Activated T-cell treated with anti-CD3 and anti-CD28 coated beads, Interleukin-2, amount 50 U/mL, for 72 hours (primary cell): ENCODE measurements at regions not wholly inside any gene's neighbourhood (a gene's known extent, or its start where the extent isn't known, plus 50 kb on each side); places are given as distances from the start of the nearest gene placed in this dataset.
"Not testable (repeated sequence)": the region's sequence is repeated elsewhere in the genome, so short reads cannot be mapped to it uniquely, and the experiment has no call there.

Experiments used
- ATAC-seq, 2 donors: fragments of 150-1000 bp; cut with Tn5 transposase; replicated peaks in 1 of 2; 2 replicates each; pipeline ENCODE4 v1.10.0; 2021; ENCODE audit warnings: moderate library complexity in 2 of 2, mild to moderate bottlenecking in 1 of 2
- DNase-seq, 2 donors: peaks; one replicate each; pipeline ENCODE4 v3.0.0; 2021 to 2022; ENCODE audit warnings: mixed read lengths in 1 of 2
- H3K27ac Mint-ChIP-seq: one replicate; pipeline ENCODE4 v1.8.0; 2022; ENCODE audit warnings: mild to moderate bottlenecking, moderate library complexity, mixed read lengths
- H3K27me3 Mint-ChIP-seq: one replicate; pipeline ENCODE4 v1.8.0; 2022; ENCODE audit warnings: low read depth, mixed read lengths
- H3K36me3 Mint-ChIP-seq, 2 donors: one replicate each; pipeline ENCODE4 v1.8.0; 2022; ENCODE audit warnings: mixed read lengths in 2 of 2, mild to moderate bottlenecking in 1 of 2; ENCODE audit not compliant: insufficient read depth in 2 of 2
- H3K4me1 Mint-ChIP-seq: one replicate; pipeline ENCODE4 v1.8.0; 2022; ENCODE audit warnings: low read depth, mixed read lengths
- H3K4me3 Mint-ChIP-seq, 2 donors: one replicate each; pipeline ENCODE4 v1.8.0; 2022; ENCODE audit warnings: mild to moderate bottlenecking in 2 of 2, mixed read lengths in 2 of 2, moderate library complexity in 2 of 2
- H3K9me3 Mint-ChIP-seq, 2 donors: one replicate each; pipeline ENCODE4 v1.8.0; 2022; ENCODE audit warnings: mixed read lengths in 2 of 2

DNA sequence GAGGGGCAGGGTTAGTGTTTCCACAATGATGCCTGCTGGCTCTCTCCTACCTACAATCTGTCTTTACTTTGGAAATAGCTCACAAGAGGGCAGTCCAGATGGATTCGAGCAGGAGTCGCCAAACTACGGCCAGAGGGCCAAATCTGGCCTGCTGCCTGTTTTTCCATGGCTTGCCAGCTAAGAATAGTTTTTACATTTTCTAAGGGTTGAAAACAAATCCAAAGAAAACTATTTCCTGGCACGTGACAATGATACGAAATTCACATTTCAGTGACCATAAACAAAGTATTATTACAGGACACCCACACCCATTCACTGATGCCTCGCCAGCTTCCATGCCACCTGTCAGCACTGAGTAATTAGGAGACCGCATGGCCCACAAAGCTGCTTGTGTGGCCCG, 162.9 kb upstream of the WWC1 start:
- Mint-ChIP-seq H3K27me3 (no peaks in the 10 kb centered on the region), H3K4me1 (peaks cover 13% of the 10 kb centered on the region), H3K4me3 (no peak overlapping the region), H3K36me3 (no peaks in the 10 kb centered on the region), H3K9me3 (peaks cover 0 to 2% of the 10 kb centered on the region in 2 donors), H3K27ac (no peak overlapping the region)
- DNase-seq (no peak), ATAC-seq (no peak)

DNA sequence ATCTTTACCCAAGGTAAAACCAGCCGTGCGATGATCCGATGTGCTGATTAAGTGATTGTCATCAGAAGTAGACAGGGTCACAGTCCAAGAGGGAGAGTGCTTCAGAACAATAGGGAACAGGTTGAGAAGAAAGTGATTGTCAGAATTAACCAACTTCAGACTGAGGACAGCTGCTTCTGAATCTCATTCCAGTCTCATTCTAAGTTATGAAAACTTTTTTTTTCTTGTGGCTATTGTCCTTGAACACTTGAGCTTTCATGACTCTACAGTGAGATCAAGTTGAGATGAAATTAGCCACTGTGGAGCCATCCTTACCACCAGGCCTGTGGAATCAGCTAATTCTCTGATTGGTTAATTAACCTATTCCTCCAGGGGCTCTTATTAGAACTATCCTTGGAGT, 159.9 kb upstream of the WWC1 start:
- H3K4me1 Mint-ChIP-seq: no peaks in the 10 kb centered on the region
- DNase-seq (no peak), ATAC-seq (no peak)
- no peaks in the 10 kb centered on the region for H3K9me3 Mint-ChIP-seq
- no peak overlapping the region for H3K27ac Mint-ChIP-seq
- no peak overlapping the region for H3K4me3 Mint-ChIP-seq
- H3K27me3 Mint-ChIP-seq: no peaks in the 10 kb centered on the region
- H3K36me3 Mint-ChIP-seq: no peaks in the 10 kb centered on the region

DNA sequence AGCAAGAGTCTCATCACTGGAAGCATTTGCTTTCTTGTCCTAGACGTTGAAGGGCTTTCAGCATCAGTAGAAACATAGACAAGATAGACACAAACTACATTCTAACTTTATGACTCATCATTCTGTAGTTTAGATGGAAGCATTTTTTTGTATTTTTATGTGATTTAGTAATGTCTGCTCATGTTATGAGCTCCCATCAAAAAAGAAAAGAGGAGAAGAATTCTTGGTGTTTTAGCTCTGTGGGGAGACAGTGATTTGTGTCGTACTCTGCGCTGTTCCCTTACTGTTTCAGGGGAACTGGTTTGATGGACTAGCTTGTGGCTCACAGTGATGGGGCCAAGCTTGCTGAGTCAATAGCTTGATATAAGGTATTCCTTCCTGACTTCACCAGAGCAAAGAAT, 159.2 kb upstream of the WWC1 start:
- Mint-ChIP-seq H3K27me3 (no peaks in the 10 kb centered on the region), H3K9me3 (no peaks in the 10 kb centered on the region)
- ATAC-seq: no peak

DNA sequence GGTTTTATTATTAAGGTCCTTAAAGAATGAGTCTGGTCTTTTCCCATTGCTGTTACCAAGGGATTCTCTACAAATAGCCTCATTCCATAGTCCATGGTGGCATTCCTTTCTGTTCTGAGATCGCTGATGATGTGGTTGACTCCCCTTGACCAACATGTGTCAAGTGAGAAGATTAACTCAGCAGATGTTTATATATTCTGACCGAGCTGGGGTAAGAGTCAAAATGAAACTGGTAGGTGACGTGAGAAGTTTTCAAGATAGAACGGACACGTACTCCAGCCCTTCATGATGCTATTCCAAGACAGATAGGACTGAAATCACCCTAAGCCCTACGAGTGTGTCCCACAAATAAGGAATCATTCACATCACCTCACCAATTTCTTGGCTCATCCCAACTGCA, 155.5 kb upstream of the WWC1 start:
- H3K4me3 Mint-ChIP-seq: no peak overlapping the region
- H3K27ac Mint-ChIP-seq: no peak overlapping the region
- no peaks in the 10 kb centered on the region for H3K36me3 Mint-ChIP-seq
- H3K27me3 Mint-ChIP-seq: no peaks in the 10 kb centered on the region
- H3K9me3 Mint-ChIP-seq: no peaks in the 10 kb centered on the region
- ATAC-seq (peak in 1 of 2 donors; percentile 72), DNase-seq (no peak)
- H3K4me1 Mint-ChIP-seq: no peaks in the 10 kb centered on the region

More for the DNA sequence above, 159.2 kb upstream of the WWC1 start:
- no peak overlapping the region for H3K4me3 Mint-ChIP-seq
- no peaks in the 10 kb centered on the region for H3K36me3 Mint-ChIP-seq
- no peaks in the 10 kb centered on the region for H3K4me1 Mint-ChIP-seq
- H3K27ac Mint-ChIP-seq: no peak overlapping the region
- no peak for DNase-seq

DNA sequence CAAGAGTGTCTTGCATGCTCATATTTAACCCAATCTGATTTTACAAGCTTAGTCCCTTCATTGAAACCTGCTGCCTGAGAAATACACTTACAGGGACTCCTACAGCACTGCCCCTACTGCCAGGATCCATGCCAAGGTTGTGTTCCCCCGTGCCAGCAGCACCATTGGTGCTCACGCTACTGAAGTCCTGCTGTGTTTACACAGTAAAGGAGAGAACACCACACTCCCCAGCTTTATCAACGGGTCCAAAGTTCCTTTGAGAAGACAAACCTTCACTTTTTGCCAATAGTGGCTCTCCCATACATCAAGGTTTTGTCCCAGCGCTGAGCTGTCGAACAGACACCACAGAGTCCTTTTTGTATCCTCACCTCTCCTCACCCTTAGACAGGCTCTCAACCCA, 155.1 kb upstream of the WWC1 start:
- ATAC-seq (no peak), DNase-seq (no peak)
- no peaks in the 10 kb centered on the region for H3K9me3 Mint-ChIP-seq
- no peaks in the 10 kb centered on the region for H3K27me3 Mint-ChIP-seq
- H3K36me3 Mint-ChIP-seq: no peaks in the 10 kb centered on the region
- H3K4me1 Mint-ChIP-seq: no peaks in the 10 kb centered on the region
- no peak overlapping the region for H3K27ac Mint-ChIP-seq
- no peak overlapping the region for H3K4me3 Mint-ChIP-seq

DNA sequence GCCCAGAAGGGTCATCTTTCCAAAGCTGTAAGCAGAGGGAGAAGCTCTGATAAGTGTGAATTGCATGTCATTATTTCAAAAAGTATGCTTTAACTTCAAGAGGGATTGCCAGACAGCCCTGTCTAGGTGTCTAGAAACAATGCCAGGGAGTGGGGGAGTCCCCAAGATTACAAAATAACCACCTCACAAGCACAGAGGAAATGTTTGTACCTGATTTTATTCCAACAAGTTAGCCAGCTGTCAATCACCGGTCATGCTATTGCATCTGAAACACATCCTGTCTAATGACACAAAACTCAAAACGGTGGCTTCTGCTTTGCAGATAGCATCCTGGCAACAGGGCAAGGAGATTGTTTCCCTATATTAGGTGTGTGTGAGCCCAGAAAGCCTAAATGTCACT, 154.2 kb upstream of the WWC1 start:
- H3K36me3 Mint-ChIP-seq: no peaks in the 10 kb centered on the region
- H3K27ac Mint-ChIP-seq: no peak overlapping the region
- DNase-seq: no peak
- no peaks in the 10 kb centered on the region for H3K9me3 Mint-ChIP-seq
- no peaks in the 10 kb centered on the region for H3K27me3 Mint-ChIP-seq
- H3K4me3 Mint-ChIP-seq: no peak overlapping the region
- H3K4me1 Mint-ChIP-seq: no peaks in the 10 kb centered on the region
- no peak for ATAC-seq

DNA sequence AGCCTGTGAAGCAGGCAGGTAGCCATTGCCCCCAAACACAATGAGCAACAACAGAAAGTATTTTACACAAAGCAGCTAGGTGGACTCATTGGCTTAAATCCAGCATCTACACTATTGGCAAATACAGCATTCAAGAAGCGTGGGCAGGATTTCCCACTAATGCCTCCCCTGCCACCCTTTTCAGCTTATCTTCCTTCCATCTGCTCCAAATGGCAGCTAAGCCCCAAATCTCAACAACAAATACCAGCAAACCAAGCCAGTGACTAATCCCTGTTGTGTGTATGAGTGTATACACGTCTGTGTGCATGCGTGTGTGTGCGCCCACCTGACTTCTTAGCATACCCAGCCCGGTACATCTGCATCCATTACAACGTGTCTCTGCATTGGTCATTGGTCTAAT, 151.2 kb upstream of the WWC1 start:
- ATAC-seq (no peak), DNase-seq (no peak)
- Mint-ChIP-seq H3K9me3 (no peaks in the 10 kb centered on the region), H3K4me1 (no peaks in the 10 kb centered on the region), H3K4me3 (no peak overlapping the region), H3K27ac (no peak overlapping the region), H3K27me3 (no peaks in the 10 kb centered on the region), H3K36me3 (no peaks in the 10 kb centered on the region)

DNA sequence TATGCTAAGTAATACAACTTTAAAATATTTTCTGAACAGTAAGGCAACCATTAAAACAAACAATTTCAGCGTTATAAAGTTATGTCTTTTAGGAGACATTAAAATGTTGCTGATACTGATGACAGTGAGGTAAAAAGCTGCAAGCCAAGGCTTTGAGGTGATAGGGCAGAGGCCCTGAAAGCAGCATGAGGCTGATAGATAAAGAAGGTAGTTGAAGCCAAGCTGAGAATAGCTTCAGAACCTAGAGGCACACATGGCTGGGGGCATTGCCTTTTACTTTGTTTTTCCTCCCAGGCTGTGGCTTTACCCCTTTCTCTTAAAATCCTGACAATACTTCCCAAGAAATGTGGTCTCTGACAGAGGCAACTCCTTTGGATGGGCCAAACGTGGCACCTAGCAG, 149.0 kb upstream of the WWC1 start:
- no peaks in the 10 kb centered on the region for H3K27me3 Mint-ChIP-seq

DNA sequence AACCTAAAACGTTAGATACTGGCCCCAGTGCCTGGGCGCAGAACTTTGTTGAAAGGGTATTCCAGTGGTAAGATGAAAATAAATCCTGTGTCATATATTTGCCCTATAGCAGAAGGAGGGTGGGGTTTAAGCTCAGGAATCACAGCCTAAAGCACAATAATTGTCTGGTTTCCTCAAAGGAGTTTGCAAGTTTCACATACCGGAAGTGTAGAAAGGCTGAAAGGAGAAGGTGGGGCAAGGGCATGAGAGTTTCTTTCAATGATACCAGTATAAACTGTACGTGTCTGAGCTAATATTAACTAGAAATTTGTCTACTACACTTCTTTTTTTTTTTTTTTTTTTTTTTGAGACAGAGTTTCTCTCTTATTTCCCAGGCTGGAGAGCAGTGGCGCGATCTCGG, 147.9 kb upstream of the WWC1 start:
- not testable (repeated sequence) for H3K9me3 Mint-ChIP-seq

More for the DNA sequence above, 149.0 kb upstream of the WWC1 start:
- no peak overlapping the region for H3K27ac Mint-ChIP-seq
- H3K36me3 Mint-ChIP-seq: no peaks in the 10 kb centered on the region
- DNase-seq: no peak
- H3K9me3 Mint-ChIP-seq: no peaks in the 10 kb centered on the region
- ATAC-seq: no peak
- H3K4me3 Mint-ChIP-seq: no peak overlapping the region
- no peaks in the 10 kb centered on the region for H3K4me1 Mint-ChIP-seq

DNA sequence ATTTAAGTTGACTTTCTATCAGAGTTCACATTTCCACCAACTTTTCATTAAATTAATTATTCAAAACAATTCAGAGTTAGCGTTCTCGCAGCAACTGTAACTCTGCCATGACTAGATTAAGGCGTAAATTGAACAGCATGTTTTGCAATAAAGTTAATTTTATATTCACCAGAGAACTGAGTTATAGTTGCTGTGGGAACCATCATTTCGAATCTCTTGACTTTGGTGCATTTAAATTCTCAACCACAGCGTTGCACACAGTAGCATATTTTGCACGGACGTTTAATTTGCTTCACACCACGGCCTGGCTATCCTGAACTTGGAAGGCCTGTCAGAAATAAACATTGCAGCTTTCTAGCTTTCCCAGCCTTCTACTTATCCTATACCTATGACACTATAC, 144.3 kb upstream of the WWC1 start:
- no peaks in the 10 kb centered on the region for H3K9me3 Mint-ChIP-seq
- no peaks in the 10 kb centered on the region for H3K27me3 Mint-ChIP-seq
- DNase-seq: no peak
- no peak overlapping the region for H3K4me3 Mint-ChIP-seq
- no peaks in the 10 kb centered on the region for H3K4me1 Mint-ChIP-seq
- H3K27ac Mint-ChIP-seq: no peak overlapping the region
- no peak for ATAC-seq
- H3K36me3 Mint-ChIP-seq: no peaks in the 10 kb centered on the region

More for the DNA sequence above, 147.9 kb upstream of the WWC1 start:
- H3K36me3 Mint-ChIP-seq, ATAC-seq, H3K27ac Mint-ChIP-seq, H3K4me1 Mint-ChIP-seq, H3K4me3 Mint-ChIP-seq, DNase-seq, H3K27me3 Mint-ChIP-seq: not testable (repeated sequence)

DNA sequence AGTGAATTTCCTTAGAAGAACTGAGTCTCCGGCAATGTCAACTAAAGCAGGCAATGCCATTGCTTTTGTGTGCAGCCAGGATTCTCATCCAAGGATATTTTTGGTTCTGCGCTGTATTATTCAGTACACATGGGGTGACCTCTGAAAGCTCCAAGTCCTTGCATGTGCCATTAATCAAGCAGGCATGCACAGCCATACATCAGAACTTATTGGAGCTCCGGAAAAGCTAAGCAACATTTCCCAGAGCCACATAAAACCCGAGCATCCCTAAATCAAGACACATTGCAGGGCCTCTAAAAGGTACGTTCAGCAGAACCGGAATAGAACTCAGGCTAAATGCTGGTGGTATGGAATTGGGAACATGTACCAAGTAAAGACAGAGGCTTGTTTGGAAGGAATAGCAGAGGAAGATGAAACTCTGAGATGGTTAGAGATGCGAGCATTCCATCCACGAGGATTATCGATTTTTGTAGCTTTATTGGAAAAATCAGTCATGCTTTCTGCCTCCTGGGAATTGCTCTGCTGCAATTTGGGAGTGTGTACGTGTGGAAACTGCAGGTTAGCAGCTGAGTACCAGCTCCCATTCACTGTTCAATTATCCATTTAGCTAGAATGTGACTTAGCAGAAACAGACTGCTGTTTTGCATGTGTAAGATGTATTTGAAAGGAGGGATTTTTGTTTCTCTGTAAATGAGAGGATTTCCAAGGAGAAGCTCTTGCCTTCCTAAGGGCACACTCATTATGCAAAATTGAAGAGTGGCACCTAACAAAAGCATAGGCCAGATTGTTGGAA, 143.7 kb upstream of the WWC1 start:
- no peak for DNase-seq
- H3K36me3 Mint-ChIP-seq: no peaks in the 10 kb centered on the region
- no peak overlapping the region for H3K27ac Mint-ChIP-seq
- no peaks in the 10 kb centered on the region for H3K27me3 Mint-ChIP-seq
- H3K4me3 Mint-ChIP-seq: no peak overlapping the region
- H3K9me3 Mint-ChIP-seq: no peaks in the 10 kb centered on the region
- no peak for ATAC-seq
- no peaks in the 10 kb centered on the region for H3K4me1 Mint-ChIP-seq

DNA sequence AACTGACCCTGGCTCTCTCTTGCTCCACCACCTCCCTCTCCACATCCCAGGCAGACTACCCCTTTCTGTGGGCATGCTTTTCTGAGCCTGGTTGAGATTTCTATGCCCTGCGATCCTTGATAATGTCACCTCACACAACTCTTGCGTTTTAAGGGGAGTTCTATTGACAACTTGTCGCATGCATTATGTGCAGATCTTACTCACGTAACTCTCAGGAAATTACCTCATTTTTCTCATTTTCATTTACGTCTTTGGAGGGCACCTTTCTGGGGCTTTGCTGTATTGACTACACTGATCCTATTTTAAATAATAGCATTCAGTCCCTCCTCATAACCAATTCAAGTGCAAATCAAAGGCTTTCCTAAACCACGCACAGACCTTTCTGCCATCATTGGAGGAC, 140.4 kb upstream of the WWC1 start:
- H3K4me3 Mint-ChIP-seq: no peak overlapping the region
- no peak overlapping the region for H3K27ac Mint-ChIP-seq
- DNase-seq (no peak), ATAC-seq (peak in 1 of 2 donors; percentile 38)
- no peaks in the 10 kb centered on the region for H3K9me3 Mint-ChIP-seq
- H3K27me3 Mint-ChIP-seq: no peaks in the 10 kb centered on the region
- H3K36me3 Mint-ChIP-seq: no peaks in the 10 kb centered on the region
- H3K4me1 Mint-ChIP-seq: no peaks in the 10 kb centered on the region

DNA sequence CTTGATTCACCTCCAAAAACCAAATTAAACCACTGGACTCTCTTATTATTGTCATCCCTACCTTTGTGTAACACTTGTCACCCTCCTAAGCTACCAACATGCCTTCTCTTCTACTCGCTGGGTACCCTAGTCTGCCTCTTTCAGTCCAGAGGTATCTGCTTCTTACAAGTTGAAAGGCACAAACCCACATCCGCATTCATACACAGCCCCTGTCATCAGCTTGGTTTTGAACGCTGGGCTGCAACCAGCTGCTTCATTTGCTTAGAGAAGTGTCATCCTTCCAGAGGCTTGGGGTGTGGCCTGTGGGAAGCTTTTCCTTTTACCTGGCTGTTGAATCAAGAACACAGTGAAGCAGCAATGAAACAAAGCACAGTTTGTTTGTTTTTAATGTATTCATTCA, 138.8 kb upstream of the WWC1 start:
- no peak for ATAC-seq
- Mint-ChIP-seq H3K27me3 (no peaks in the 10 kb centered on the region), H3K27ac (no peak overlapping the region), H3K4me3 (no peak overlapping the region), H3K36me3 (no peaks in the 10 kb centered on the region), H3K4me1 (no peaks in the 10 kb centered on the region), H3K9me3 (no peaks in the 10 kb centered on the region)
- no peak for DNase-seq

DNA sequence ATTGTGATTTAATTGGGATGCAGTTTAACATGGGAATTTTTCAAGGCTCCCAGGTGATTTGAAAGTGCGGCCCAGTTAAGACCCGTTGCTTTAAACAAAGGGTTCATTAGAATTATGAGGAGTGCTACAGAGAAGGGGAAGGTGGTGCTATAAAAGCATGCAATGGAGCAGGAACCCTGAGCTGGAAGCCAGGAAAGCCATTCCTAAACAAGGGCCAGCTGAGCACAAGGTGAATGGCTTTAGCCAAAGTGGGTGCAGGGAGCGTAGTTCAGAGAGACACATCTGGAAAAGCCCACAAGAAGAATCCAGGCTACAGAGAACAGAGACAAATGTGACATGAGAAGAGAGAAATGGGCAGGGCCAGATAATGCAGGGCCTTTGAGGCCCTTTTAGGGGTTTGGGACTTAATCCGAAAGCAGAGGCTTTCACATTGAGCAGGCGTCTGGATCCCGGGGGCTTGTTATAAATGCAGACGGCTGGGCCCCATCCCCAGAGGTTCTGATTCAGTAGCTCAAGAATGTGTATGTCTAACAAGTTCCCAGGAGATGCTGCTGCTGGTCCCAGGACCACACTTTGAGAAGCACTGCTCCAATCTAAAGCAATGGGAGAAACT, 138.1 kb upstream of the WWC1 start:
- Mint-ChIP-seq H3K36me3 (no peaks in the 10 kb centered on the region), H3K4me1 (no peaks in the 10 kb centered on the region), H3K4me3 (no peak overlapping the region), H3K27me3 (no peaks in the 10 kb centered on the region), H3K9me3 (no peaks in the 10 kb centered on the region), H3K27ac (no peak overlapping the region)
- ATAC-seq (no peak), DNase-seq (no peak)
